Sigmoid colon (tissue), 4 donors: ENCODE measurements at regions not wholly inside any gene's neighbourhood (a gene's known extent, or its start where the extent isn't known, plus 50 kb on each side); places are given as distances from the start of the nearest gene placed in this dataset.

Experiments used
- POLR2A ChIP-seq, 2 donors: fragments of 450-650 bp; IDR thresholded peaks; one replicate each; pipeline ENCODE4 v1.6.1; 2016; ENCODE audit warnings: antibody characterized with exemption in 2 of 2, mild to moderate bottlenecking in 2 of 2, moderate library complexity in 2 of 2
- POLR2AphosphoS5 ChIP-seq, 4 donors: sonication (generic); formaldehyde crosslinking; IDR thresholded peaks; one replicate each; pipeline ENCODE4 v1.6.1; 2017; ENCODE audit warnings: antibody characterized with exemption in 4 of 4
- TF ChIP-seq, protein P1 (sequence below), 4 experiments: fragments of 450-650 bp in 3 of 4; fragments of 200-600 bp in 1 of 4; IDR thresholded peaks; one replicate each; pipeline ENCODE4 v1.5.1; 2016 to 2019; ENCODE audit warnings: antibody characterized with exemption in 4 of 4, mild to moderate bottlenecking in 3 of 4, moderate library complexity in 2 of 4

DNA sequence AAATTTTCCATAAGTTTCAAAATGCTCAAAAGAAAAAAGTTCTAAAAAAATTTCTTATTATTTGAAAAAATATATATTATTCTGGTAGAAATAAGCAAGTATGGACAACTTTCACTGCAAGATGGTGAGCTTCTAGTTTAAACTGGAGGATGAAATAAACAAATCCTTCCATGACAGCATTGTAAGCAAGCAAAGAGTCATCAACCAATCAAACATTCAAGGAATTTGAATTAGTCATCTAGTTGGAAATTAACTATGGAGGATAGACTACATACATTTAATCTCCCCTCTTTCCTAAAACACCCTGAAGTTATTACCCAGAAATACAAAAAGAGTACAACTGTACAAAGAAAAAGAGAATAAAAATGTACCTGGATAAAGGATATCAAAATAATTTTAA, 51.0 kb upstream of the IRX5 start:
- TF ChIP-seq, protein P1, sequence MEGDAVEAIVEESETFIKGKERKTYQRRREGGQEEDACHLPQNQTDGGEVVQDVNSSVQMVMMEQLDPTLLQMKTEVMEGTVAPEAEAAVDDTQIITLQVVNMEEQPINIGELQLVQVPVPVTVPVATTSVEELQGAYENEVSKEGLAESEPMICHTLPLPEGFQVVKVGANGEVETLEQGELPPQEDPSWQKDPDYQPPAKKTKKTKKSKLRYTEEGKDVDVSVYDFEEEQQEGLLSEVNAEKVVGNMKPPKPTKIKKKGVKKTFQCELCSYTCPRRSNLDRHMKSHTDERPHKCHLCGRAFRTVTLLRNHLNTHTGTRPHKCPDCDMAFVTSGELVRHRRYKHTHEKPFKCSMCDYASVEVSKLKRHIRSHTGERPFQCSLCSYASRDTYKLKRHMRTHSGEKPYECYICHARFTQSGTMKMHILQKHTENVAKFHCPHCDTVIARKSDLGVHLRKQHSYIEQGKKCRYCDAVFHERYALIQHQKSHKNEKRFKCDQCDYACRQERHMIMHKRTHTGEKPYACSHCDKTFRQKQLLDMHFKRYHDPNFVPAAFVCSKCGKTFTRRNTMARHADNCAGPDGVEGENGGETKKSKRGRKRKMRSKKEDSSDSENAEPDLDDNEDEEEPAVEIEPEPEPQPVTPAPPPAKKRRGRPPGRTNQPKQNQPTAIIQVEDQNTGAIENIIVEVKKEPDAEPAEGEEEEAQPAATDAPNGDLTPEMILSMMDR (IDR thresholded peaks at IDR 0.05) = no peak
- TF ChIP-seq POLR2AphosphoS5 (IDR thresholded peaks at IDR 0.05) (no peak), POLR2A (IDR thresholded peaks at IDR 0.05) (no peak)
